Activated B cell treated with CpG ODN at 0.5 μM for 24 hours (primary cell): ENCODE measurements at regions not wholly inside any gene's neighbourhood (a gene's known extent, or its start where the extent isn't known, plus 50 kb on each side); places are given as distances from the start of the nearest gene placed in this dataset.

Experiments used
- ATAC-seq: fragments of 200-7000 bp; cut with Tn5 transposase; one replicate; pipeline ENCODE4 v1.10.0; 2021; ENCODE audit warnings: low read depth, mild to moderate bottlenecking, moderate library complexity
- CTCF ChIA-PET: fragments of 350-600 bp; sonication (Branson Sonifier 250); formaldehyde crosslinking; loops from one replicate; lab custom pipeline; 2021; ENCODE audit warnings: antibody characterized with exemption; lab: Charles Lee
- POLR2A ChIA-PET: fragments of 350-600 bp; sonication (Branson Sonifier 250); formaldehyde crosslinking; loops from one replicate; lab custom pipeline; 2021; ENCODE audit warnings: antibody characterized with exemption; lab: Charles Lee
- DNase-seq: peaks from one replicate; pipeline ENCODE4 v3.0.0; 2022
- H3K27ac Mint-ChIP-seq: one replicate; pipeline ENCODE4 v1.8.0; 2020; ENCODE audit warnings: mixed read lengths
- H3K27me3 Mint-ChIP-seq: one replicate; pipeline ENCODE4 v1.8.0; 2021; ENCODE audit warnings: mixed read lengths
- H3K36me3 Mint-ChIP-seq: one replicate; pipeline ENCODE4 v1.8.0; 2021; ENCODE audit warnings: low read depth, mixed read lengths
- H3K4me1 Mint-ChIP-seq: one replicate; pipeline ENCODE4 v1.8.0; 2021; ENCODE audit warnings: mixed read lengths
- H3K4me3 Mint-ChIP-seq: one replicate; pipeline ENCODE4 v1.8.0; 2020; ENCODE audit warnings: mild to moderate bottlenecking, mixed read lengths
- H3K9me3 Mint-ChIP-seq: one replicate; pipeline ENCODE4 v1.8.0; 2020; ENCODE audit warnings: mixed read lengths
- intact Hi-C: fragments of 100-400 bp; cut with micrococcal nuclease; formaldehyde crosslinking; loops from one replicate; pipeline ENCODE4 v1.15.1; 2024
- TF ChIP-seq, protein P1 (sequence below): fragments of 200-600 bp; IDR thresholded peaks from one replicate; pipeline ENCODE4 v1.8.0; 2022; ENCODE audit warnings: antibody characterized with exemption, mild to moderate bottlenecking

DNA sequence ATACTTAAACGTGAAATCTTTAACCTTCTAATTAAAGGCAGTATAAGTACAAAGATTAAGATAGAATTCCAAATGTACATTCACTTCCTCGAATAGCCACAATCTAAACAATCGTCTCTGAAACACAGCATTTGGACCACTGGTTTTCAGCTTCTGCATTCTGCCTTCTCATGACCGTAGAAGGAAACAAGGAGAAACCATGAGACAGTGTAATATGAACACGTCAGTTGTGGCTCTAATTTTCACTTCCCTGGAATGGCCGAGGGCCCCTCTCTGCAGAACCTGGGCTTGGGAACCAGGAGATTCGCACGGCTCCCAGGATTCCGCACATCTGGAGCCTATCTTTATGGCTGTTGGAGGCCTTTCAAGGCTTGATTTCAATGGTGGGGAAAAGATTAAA lies 189.3 kb downstream of the KLF6 start:
- ATAC-seq (no peak), DNase-seq (no peak)
- POLR2A ChIA-PET, result no interaction called here
- CTCF ChIA-PET, result no interaction called here
- Mint-ChIP-seq H3K4me1 (no peaks in the 10 kb centered on the region), H3K36me3 (no peaks in the 10 kb centered on the region), H3K27me3 (peaks cover 7% of the 10 kb centered on the region), H3K9me3 (no peaks in the 10 kb centered on the region), H3K27ac (no peak overlapping the region), H3K4me3 (no peak overlapping the region)
- TF ChIP-seq, protein P1, sequence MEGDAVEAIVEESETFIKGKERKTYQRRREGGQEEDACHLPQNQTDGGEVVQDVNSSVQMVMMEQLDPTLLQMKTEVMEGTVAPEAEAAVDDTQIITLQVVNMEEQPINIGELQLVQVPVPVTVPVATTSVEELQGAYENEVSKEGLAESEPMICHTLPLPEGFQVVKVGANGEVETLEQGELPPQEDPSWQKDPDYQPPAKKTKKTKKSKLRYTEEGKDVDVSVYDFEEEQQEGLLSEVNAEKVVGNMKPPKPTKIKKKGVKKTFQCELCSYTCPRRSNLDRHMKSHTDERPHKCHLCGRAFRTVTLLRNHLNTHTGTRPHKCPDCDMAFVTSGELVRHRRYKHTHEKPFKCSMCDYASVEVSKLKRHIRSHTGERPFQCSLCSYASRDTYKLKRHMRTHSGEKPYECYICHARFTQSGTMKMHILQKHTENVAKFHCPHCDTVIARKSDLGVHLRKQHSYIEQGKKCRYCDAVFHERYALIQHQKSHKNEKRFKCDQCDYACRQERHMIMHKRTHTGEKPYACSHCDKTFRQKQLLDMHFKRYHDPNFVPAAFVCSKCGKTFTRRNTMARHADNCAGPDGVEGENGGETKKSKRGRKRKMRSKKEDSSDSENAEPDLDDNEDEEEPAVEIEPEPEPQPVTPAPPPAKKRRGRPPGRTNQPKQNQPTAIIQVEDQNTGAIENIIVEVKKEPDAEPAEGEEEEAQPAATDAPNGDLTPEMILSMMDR, result no peak
- intact Hi-C loops, result loop anchor here (1.0 kb wide), 1 partner anchor 46 kb away; no protein-coding TSS in a partner anchor

DNA sequence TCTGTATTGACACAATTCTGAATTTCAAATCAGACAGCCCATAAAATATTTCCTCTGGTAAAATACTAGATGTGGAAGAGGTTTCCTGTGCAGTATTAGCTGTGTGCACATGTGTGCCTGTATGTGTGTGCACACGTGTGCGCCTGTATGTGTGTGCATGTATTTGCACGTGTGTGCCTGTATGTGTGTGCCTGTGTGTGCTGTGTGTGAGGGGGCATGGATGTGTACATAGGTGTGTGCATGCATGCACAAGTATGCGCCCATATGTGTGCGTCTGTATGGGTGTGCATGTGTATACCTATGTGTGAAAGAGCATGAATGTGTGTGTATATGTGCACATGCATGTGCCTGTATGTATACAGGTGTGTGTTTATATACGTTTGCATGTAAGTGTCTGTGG lies 191.4 kb downstream of the KLF6 start:
- H3K36me3 Mint-ChIP-seq, result no peaks in the 10 kb centered on the region
- no peak for ATAC-seq
- ChIA-PET CTCF (no interaction called here), POLR2A (no interaction called here)
- no peak overlapping the region for H3K4me3 Mint-ChIP-seq
- no peak for DNase-seq
- H3K27ac Mint-ChIP-seq, result no peak overlapping the region
- no peaks in the 10 kb centered on the region for H3K9me3 Mint-ChIP-seq
- intact Hi-C loops, result no loop called here
- no peaks in the 10 kb centered on the region for H3K4me1 Mint-ChIP-seq
- no peaks in the 10 kb centered on the region for H3K27me3 Mint-ChIP-seq
- TF ChIP-seq, protein P1, result no peak

DNA sequence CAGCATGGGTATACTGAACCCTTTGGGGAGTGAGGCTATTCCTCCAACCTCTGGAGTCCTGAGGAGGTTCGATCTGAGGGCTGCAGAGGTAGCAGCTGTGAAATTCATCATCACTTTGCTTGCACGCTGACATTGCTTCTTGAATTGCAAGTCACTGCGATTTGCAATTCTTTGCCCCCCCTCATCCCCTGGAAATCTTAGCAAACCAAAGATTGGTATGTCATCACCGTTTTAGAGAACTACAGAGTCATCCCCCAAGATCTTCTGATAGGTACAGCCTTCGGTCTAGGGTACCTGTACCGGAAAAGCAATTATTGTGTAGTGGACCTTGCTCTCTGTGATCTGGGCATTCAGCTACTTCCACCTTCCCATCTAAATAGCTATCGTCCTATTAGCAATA lies 192.6 kb downstream of the KLF6 start:
- Mint-ChIP-seq H3K36me3 (no peaks in the 10 kb centered on the region), H3K9me3 (no peaks in the 10 kb centered on the region), H3K27ac (no peak overlapping the region), H3K4me1 (no peaks in the 10 kb centered on the region), H3K4me3 (no peak overlapping the region), H3K27me3 (no peaks in the 10 kb centered on the region)
- intact Hi-C loops, result no loop called here
- TF ChIP-seq, protein P1, result no peak
- ChIA-PET POLR2A (no interaction called here), CTCF (no interaction called here)
- DNase-seq (no peak), ATAC-seq (no peak)

DNA sequence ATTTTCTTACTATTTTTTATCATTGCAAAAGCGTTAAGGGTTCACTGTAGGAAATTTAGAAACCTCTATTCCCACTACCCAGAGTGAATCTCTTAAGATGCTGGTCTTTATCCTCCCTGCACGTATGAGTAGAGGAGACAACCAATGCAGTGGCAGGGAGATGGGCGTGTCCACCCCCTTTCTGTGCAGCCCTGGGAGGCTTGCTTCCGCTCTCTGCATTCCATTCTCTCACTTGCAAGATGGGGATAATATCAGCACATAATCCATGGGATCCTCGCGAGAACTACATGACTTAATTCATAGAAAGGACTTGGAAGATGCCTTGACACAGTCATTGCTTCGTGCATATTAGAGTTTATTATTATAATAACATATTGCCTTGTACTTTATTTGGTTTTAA lies 196.2 kb downstream of the KLF6 start:
- Mint-ChIP-seq H3K27me3 (no peaks in the 10 kb centered on the region), H3K4me3 (no peak overlapping the region), H3K4me1 (no peaks in the 10 kb centered on the region), H3K27ac (no peak overlapping the region), H3K36me3 (no peaks in the 10 kb centered on the region), H3K9me3 (no peaks in the 10 kb centered on the region)
- intact Hi-C loops, result no loop called here
- ChIA-PET POLR2A (no interaction called here), CTCF (interaction anchor here (0.6 kb wide), 1 partner anchor 352 kb away, joined by 3 read pairs; no protein-coding TSS in a partner anchor)
- TF ChIP-seq, protein P1, result no peak
- no peak for DNase-seq
- no peak for ATAC-seq

DNA sequence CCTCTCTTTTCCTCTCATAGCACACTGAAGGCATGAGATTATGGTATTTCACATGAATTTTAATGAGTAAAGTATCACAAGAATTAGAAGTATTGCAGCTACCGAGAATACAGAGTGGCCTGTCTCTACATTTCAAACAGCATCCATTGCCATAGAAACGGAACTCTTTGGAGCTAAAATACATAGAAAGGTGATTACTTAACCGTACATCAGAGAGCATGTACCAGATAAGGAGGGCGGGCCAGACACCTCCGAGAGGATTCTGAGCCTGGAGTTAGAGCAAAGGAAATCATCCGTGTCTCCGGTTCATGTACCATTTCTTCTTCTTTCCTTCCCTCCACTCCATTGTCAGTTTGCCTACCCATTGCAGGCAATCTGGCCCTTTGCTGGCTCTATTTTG lies 196.7 kb downstream of the KLF6 start:
- no peaks in the 10 kb centered on the region for H3K9me3 Mint-ChIP-seq
- no peak overlapping the region for H3K27ac Mint-ChIP-seq
- no peak for DNase-seq
- ChIA-PET POLR2A (no interaction called here), CTCF (interaction anchor here (0.6 kb wide), 1 partner anchor 352 kb away, joined by 3 read pairs; no protein-coding TSS in a partner anchor)
- TF ChIP-seq, protein P1, result no peak
- no peaks in the 10 kb centered on the region for H3K4me1 Mint-ChIP-seq
- no peak overlapping the region for H3K4me3 Mint-ChIP-seq
- no peaks in the 10 kb centered on the region for H3K27me3 Mint-ChIP-seq
- ATAC-seq, result no peak
- intact Hi-C loops, result no loop called here
- H3K36me3 Mint-ChIP-seq, result no peaks in the 10 kb centered on the region
